A549 (cell line): ENCODE measurements at regions not wholly inside any gene's neighbourhood (a gene's known extent, or its start where the extent isn't known, plus 50 kb on each side); places are given as distances from the start of the nearest gene placed in this dataset.

ENCODE experiments used
- ATAC-seq, 2 experiments: fragments of 200-7000 bp in 1 of 2; fragments of >200 bp in 1 of 2; cut with Nextera tagmentation in 1 of 2; cut with Tn5 transposase in 1 of 2; 3 replicates each; pipeline versions ENCODE4 v1.8.0 to v1.9.1; 2018 to 2020; ENCODE audit warnings: mild to moderate bottlenecking in 1 of 2, moderate library complexity in 1 of 2
- CTCF ChIA-PET: fragments of 300-600 bp; sonication (Branson Sonifier 250); formaldehyde crosslinking; extraction: SDS; loops from one replicate; lab custom pipeline; 2021; ENCODE audit warnings: antibody characterized with exemption, inconsistent platforms; lab: Yijun Ruan, JAX
- POLR2A ChIA-PET: fragments of 350-600 bp; formaldehyde crosslinking; extraction: SDS; loops from one replicate; lab custom pipeline; 2021; ENCODE audit warnings: antibody characterized with exemption, inconsistent platforms; lab: Yijun Ruan, JAX
- DNase-seq, 2 experiments: peaks; one replicate each; pipeline versions ENCODE4 v3.0.0 to v3.0.0-alpha.2; 2011 to 2016; ENCODE audit warnings: low read depth in 1 of 2, low spot score in 1 of 2
- FAIRE-seq: peaks from 2 replicates; lab custom pipeline; 2011; peaks lifted over from hg19 to GRCh38; lab: Jason Lieb, UNC
- H3K27ac ChIP-seq, 2 experiments: fragments of >200 bp; sonication (Bioruptor Twin); formaldehyde crosslinking; 3 replicates each; pipeline ENCODE4 v1.5.1; 2016 to 2017
- H3K4me1 ChIP-seq: fragments of >200 bp; sonication (Bioruptor Twin); formaldehyde crosslinking; 3 replicates; pipeline ENCODE4 v1.6.1; 2016
- H3K4me2 ChIP-seq: fragments of >200 bp; sonication (Bioruptor Twin); formaldehyde crosslinking; 3 replicates; pipeline ENCODE4 v1.6.1; 2016
- H3K4me3 ChIP-seq: fragments of >200 bp; sonication (Bioruptor Twin); formaldehyde crosslinking; 3 replicates; pipeline ENCODE4 v1.5.1; 2016
- H3K9me3 ChIP-seq: fragments of >200 bp; sonication (Bioruptor Twin); formaldehyde crosslinking; 3 replicates; pipeline ENCODE4 v1.6.1; 2016
- BHLHE40 ChIP-seq: IDR thresholded peaks from 2 replicates; pipeline ENCODE4 v1.6.1; 2012; ENCODE audit warnings: low read depth, low read length, inconsistent platforms
- CBX8 ChIP-seq: fragments of 200-600 bp; sonication (generic); IDR thresholded peaks from 2 replicates; pipeline ENCODE4 v1.6.1; 2016
- GATA3 ChIP-seq: IDR thresholded peaks from 2 replicates; pipeline ENCODE4 v1.6.1; 2012; ENCODE audit warnings: borderline replicate concordance
- HOXA7 ChIP-seq: fragments of 250-450 bp; sonication (Bioruptor Pico); IDR thresholded peaks from 2 replicates; pipeline ENCODE4 v1.5.0; 2020; ENCODE audit warnings: mild to moderate bottlenecking, moderate library complexity
- HOXB5 ChIP-seq: fragments of 250-450 bp; sonication (Bioruptor Pico); IDR thresholded peaks from 2 replicates; pipeline ENCODE4 v1.5.0; 2020; ENCODE audit warnings: mild to moderate bottlenecking, moderate library complexity
- JUN ChIP-seq, 2 experiments: fragments of >200 bp; sonication (Bioruptor Twin); formaldehyde crosslinking; IDR thresholded peaks; 2 replicates in 1 of 2; 3 replicates in 1 of 2; pipeline ENCODE4 v1.6.1; 2016 to 2017
- KDM1A ChIP-seq: fragments of 200-600 bp; sonication (generic); IDR thresholded peaks from 2 replicates; pipeline ENCODE4 v1.6.1; 2016; ENCODE audit warnings: low read depth, mild to moderate bottlenecking
- MAFK ChIP-seq: fragments of 450-650 bp; IDR thresholded peaks from 2 replicates; pipeline ENCODE4 v1.6.1; 2014; ENCODE audit not compliant: partially characterized antibody
- MAX ChIP-seq: IDR thresholded peaks from 2 replicates; pipeline ENCODE4 v1.6.1; 2012
- POLR2A ChIP-seq: IDR thresholded peaks from 2 replicates; pipeline ENCODE4 v1.6.1; 2012; ENCODE audit warnings: mild to moderate bottlenecking, low read length
- RARB ChIP-seq: fragments of 250-450 bp; sonication (Bioruptor Pico); IDR thresholded peaks from 2 replicates; pipeline ENCODE4 v1.8.0; 2021; ENCODE audit warnings: mild to moderate bottlenecking, moderate library complexity
- RCOR1 ChIP-seq: fragments of 150-350 bp; IDR thresholded peaks from 2 replicates; pipeline ENCODE4 v1.6.1; 2014; ENCODE audit warnings: antibody characterized with exemption, low read length, low read depth
- REST ChIP-seq: fragments of 200-600 bp; sonication (generic); IDR thresholded peaks from 2 replicates; pipeline ENCODE4 v1.6.1; 2016; ENCODE audit warnings: antibody characterized with exemption, mild to moderate bottlenecking, moderate library complexity
- RFX5 ChIP-seq: fragments of 450-650 bp; IDR thresholded peaks from 2 replicates; pipeline ENCODE4 v1.7.1; 2014; ENCODE audit warnings: antibody characterized with exemption, mild to moderate bottlenecking, moderate library complexity
- RNF2 ChIP-seq: fragments of 200-600 bp; sonication (generic); IDR thresholded peaks from 2 replicates; pipeline ENCODE4 v1.6.1; 2016; ENCODE audit warnings: low read depth, mild to moderate bottlenecking, antibody characterized with exemption, moderate library complexity, borderline replicate concordance
- TFCP2L1 ChIP-seq: fragments of 250-450 bp; sonication (Bioruptor Pico); IDR thresholded peaks from 2 replicates; pipeline ENCODE4 v1.5.0; 2021; ENCODE audit warnings: mild to moderate bottlenecking
- TP53 ChIP-seq: fragments of 250-450 bp; sonication (Bioruptor Pico); IDR thresholded peaks from 2 replicates; pipeline ENCODE4 v1.5.0; 2021; ENCODE audit warnings: mild to moderate bottlenecking, moderate library complexity
- ZC3H11A ChIP-seq: fragments of 450-650 bp; IDR thresholded peaks from 2 replicates; pipeline ENCODE4 v1.6.1; 2014; ENCODE audit warnings: antibody characterized with exemption, mild to moderate bottlenecking
- ZFP36 ChIP-seq: fragments of 450-650 bp; IDR thresholded peaks from 2 replicates; pipeline ENCODE4 v1.6.1; 2014; ENCODE audit warnings: borderline replicate concordance; ENCODE audit not compliant: partially characterized antibody
- ZNF302 ChIP-seq: fragments of 250-450 bp; sonication (Bioruptor Pico); IDR thresholded peaks from 2 replicates; pipeline ENCODE4 v1.9.0; 2021; ENCODE audit warnings: inconsistent platforms, mild to moderate bottlenecking, moderate library complexity
- WGBS: methylation state at CpG from one replicate; pipeline ENCODE4 v1.1.6; 2017; ENCODE audit errors: missing lambda C conversion rate; 5-methylcytosine and 5-hydroxymethylcytosine counted together
- TF ChIP-seq, protein P1 (sequence below): fragments of >200 bp; sonication (Bioruptor Twin); formaldehyde crosslinking; IDR thresholded peaks from 3 replicates; pipeline ENCODE4 v1.6.1; 2016

DNA sequence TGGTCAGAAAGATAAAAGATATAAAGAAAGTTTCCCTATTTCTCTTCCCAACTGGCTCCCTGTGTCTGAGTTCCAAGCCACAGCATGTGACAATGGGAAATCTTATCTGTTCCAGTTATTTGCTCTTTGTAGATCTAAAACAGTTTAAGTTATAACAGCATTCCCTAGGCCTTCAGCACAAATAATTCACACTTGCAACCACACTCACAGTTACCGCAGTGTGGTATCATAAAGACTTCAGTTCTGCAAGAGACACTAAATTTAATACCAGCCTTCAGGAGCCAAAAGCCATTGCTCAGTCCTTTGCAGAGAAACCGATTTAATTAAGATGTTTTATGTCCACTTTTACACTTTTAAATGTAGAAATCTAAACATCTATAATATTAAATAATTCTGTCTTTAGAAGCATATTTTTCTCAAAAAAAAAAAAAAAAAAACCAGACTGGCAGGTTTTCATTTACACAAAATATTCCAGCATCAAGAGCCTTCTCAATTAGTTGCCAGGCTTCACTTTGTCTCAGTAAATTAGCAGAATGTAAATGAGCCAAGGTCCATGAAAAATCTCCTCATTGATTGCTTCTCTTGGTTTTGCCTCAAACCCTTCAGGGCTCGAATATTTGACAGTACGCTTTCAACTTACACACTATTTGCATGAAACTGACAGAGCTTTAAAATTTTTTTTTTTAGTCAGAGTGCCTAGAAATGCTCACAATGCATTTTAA, 300.0 kb upstream of the DDI1 start:
- CTCF ChIA-PET = no interaction called here
- FAIRE-seq (no peak), ATAC-seq (no peak), DNase-seq (no peak)
- POLR2A ChIA-PET = no interaction called here
- no peaks in the 10 kb centered on the region for H3K4me1 ChIP-seq
- H3K27ac ChIP-seq = no peak overlapping the region
- no peaks in the 10 kb centered on the region for H3K9me3 ChIP-seq
- H3K4me2 ChIP-seq = no peak overlapping the region
- H3K4me3 ChIP-seq = no peak overlapping the region
- 74% methylated on average over 4 of the region's 4 CpGs for WGBS
- TF ChIP-seq HOXB5 (CRISPR knock-in tag) = no peak
- TF ChIP-seq RFX5 = no peak

DNA sequence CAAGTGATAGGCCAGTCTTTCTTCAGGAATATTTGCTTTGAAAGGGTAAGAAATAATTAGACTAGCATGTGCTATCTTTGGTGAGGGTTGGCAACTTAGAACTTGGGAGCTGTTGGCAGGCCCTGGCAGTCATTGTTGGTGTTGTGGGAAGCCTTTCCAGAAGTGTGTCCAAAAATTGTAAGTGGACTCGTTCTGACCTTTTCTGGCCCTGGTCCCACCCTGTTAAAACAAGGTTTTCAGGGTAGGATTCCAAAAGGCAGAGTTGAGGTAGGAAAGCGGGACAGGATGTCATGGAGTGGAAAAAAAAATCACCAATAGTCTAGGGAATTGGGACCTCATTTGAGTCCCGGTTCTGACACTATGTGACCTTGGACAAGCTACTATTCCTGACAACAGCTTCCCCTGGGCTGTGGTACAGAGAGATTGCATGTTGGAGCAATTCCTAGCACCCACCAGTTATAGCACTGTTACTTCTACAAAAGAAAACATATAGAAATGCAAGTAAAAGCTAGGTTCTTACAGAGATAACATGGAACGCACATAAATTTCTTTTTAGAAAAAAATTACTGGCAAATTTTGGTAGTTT, 299.3 kb upstream of the DDI1 start:
- Histone ChIP-seq H3K27ac (no peak overlapping the region), H3K9me3 (no peaks in the 10 kb centered on the region), H3K4me1 (no peaks in the 10 kb centered on the region), H3K4me3 (no peak overlapping the region), H3K4me2 (no peak overlapping the region)
- TF ChIP-seq REST (no peak), ZNF302 (CRISPR knock-in tag) (no peak), CBX8 (no peak), MAX (no peak), RCOR1 (no peak), TFCP2L1 (CRISPR knock-in tag) (no peak), BHLHE40 (no peak), RFX5 (no peak), POLR2A (no peak), RARB (CRISPR knock-in tag) (no peak), RNF2 (no peak), ZFP36 (no peak), ZC3H11A (no peak), JUN (IDR thresholded peaks at IDR 0.05) (no peak), HOXA7 (CRISPR knock-in tag) (no peak), MAFK (no peak), TP53 (no peak), KDM1A (no peak), GATA3 (no peak)
- TF ChIP-seq, protein P1, sequence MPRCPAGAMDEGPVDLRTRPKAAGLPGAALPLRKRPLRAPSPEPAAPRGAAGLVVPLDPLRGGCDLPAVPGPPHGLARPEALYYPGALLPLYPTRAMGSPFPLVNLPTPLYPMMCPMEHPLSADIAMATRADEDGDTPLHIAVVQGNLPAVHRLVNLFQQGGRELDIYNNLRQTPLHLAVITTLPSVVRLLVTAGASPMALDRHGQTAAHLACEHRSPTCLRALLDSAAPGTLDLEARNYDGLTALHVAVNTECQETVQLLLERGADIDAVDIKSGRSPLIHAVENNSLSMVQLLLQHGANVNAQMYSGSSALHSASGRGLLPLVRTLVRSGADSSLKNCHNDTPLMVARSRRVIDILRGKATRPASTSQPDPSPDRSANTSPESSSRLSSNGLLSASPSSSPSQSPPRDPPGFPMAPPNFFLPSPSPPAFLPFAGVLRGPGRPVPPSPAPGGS = no peak
- ATAC-seq = no peak
- no peak for DNase-seq
- CTCF ChIA-PET = interaction anchor here (1.0 kb wide), 1 partner anchor 11 kb away, joined by 3 read pairs; no protein-coding TSS in a partner anchor
- WGBS = 45% methylated on average over 4 of the region's 4 CpGs
- POLR2A ChIA-PET = no interaction called here
- no peak for FAIRE-seq
